Mammary epithelial cell (primary cell): ENCODE measurements at regions not wholly inside any gene's neighbourhood (a gene's known extent, or its start where the extent isn't known, plus 50 kb on each side); places are given as distances from the start of the nearest gene placed in this dataset.

ENCODE experiments used
- EZH2 ChIP-seq: IDR thresholded peaks from 2 replicates; pipeline ENCODE4 v1.6.1; 2012; ENCODE audit warnings: low read length, inconsistent platforms, borderline replicate concordance
- TF ChIP-seq, protein P1 (sequence below), 2 donors: IDR thresholded peaks in 1 of 2; conservative IDR thresholded peaks in 1 of 2; 2 replicates each; pipeline ENCODE4 v1.5.1; 2011 to 2012; ENCODE audit warnings: inconsistent platforms in 2 of 2, low read length in 2 of 2, mild to moderate bottlenecking in 2 of 2, control low read depth in 1 of 2, low read depth in 1 of 2; ENCODE audit not compliant: insufficient read depth in 1 of 2; ENCODE audit errors: extremely low read depth in 1 of 2

- TF ChIP-seq, protein P1, sequence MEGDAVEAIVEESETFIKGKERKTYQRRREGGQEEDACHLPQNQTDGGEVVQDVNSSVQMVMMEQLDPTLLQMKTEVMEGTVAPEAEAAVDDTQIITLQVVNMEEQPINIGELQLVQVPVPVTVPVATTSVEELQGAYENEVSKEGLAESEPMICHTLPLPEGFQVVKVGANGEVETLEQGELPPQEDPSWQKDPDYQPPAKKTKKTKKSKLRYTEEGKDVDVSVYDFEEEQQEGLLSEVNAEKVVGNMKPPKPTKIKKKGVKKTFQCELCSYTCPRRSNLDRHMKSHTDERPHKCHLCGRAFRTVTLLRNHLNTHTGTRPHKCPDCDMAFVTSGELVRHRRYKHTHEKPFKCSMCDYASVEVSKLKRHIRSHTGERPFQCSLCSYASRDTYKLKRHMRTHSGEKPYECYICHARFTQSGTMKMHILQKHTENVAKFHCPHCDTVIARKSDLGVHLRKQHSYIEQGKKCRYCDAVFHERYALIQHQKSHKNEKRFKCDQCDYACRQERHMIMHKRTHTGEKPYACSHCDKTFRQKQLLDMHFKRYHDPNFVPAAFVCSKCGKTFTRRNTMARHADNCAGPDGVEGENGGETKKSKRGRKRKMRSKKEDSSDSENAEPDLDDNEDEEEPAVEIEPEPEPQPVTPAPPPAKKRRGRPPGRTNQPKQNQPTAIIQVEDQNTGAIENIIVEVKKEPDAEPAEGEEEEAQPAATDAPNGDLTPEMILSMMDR (conservative IDR thresholded peaks at IDR 0.05 in 1 of 2, IDR thresholded peaks at IDR 0.05 in 1 of 2; ENCODE audit: extremely low read depth in 1 of 2, insufficient read depth in 1 of 2, low read depth in 1 of 2, low read length in 2 of 2): no peak
- no peak for TF ChIP-seq EZH2
Observed at GRCh38 chr1:195851016-195851601, 757.1 kb downstream of the KCNT2 start.
